ENCODE measurements at regions not wholly inside any gene's neighbourhood (a gene's known extent, or its start where the extent isn't known, plus 50 kb on each side); places are given as distances from the start of the nearest gene placed in this dataset.

DNA sequence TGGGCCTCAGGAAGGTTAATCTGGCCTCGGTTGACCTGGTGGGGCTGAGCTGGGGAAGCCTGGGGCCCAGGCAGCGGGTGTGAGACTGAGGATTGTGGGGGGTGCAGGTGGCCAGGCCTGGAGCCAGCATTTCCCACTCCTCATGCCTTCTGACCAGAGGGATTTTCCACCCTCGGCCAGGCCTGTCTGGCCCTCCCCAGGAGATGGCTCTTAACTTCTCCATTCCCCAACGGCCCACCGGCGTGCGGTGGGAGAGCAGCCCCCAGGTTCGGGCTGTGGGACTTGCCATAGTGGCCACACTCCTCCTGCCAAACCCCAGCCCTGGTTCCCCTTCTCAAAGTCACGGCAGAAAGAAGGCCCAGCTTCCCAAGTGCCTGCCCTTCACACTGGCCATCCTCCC, 126.5 kb upstream of the RUNX3 start:
- no peak for DNase-seq (ENCODE audit: low read depth, low spot score)

DNA sequence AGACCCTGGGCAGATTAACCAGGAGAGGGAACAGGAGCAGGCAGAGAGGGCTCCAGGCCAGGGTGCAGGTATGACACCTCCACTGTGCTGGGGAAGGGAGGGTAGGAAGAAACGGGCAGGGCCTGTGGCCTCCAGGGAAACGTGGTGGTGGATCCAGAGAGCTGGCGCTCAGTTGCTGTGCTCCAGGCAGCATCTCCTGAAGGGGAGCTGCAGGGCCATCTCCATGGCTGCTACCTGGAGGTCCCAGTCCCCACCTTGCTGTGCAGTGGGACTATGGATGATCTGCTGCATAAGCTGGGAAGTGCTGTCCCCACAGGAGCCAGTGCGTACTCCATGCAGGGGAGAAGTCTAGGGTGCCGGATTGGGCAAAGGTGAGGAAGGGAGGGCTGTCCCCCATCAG, 125.9 kb upstream of the RUNX3 start:
- no peak for DNase-seq (ENCODE audit: low read depth, low spot score)

GRCh38 chr1:25055324-25055780, 125.3 kb upstream of the RUNX3 start:
- DNase-seq (ENCODE audit: low read depth, low spot score) = no peak

DNA sequence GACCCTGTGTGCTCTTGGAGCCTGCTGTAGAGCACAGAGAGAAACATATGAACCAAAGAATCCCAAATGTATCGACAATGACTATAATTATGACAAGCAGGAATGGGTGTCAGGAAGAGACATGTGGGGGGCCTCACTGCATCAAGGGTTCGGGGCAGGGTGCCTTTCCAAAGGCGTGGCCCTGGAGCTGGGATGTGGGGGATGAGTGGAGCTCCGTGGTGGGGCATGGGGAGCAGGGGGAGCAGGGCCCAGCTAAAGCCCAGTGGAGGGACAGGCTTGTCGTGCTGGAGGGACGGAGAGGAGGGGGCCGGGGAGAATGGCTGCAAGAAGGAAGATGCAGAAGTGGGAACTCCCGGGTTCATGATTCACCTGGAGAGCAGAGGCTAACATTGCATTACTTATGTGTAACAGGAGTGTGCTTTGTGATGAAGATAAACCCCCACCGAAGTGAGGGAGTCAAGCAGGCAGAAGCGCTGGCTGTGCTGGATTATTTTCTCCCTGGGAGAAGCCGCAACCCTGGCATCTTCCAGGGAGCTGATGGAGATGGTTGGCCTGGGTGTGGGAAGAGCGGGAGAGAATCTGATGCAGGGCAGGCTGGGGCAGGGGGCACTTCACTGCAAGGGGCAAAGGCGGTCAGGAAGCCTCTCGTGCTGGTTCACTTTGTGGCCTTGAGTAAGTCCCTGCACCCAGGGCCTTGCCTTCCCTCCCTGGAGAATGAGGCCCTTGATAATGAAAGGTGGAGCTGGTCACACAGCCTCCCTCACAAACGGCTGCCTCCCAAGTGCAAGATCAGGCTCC, 124.6 kb upstream of the RUNX3 start:
- DNase-seq (ENCODE audit: low read depth, low spot score) = no peak

GRCh38 chr1:25053576-25054250, 123.6 kb upstream of the RUNX3 start:
- DNase-seq (ENCODE audit: low read depth, low spot score) = no peak

DNA sequence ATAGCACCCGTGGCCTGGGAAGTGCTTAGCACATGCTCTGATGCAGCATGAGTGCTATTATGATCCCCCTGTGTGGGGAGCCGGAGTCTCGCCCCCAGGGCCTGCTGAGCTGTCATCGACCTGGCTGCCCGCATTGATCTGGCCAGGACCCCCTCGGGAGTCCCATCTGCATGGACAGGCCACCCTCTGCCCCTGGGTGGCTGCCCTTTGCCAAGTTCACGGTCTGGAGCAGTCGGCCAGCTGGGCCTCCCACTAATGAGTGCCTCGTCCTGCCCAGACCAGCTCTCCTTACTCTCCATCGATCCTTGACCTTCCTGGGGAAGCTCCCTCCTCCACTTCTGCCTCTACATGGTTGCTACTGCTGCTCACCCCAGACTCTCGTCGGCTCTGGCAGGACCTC, 121.8 kb upstream of the RUNX3 start:
- no peak for DNase-seq (ENCODE audit: low read depth, low spot score)

- DNase-seq (ENCODE audit: low read depth, low spot score) = no peak
Observed at GRCh38 chr1:25051504-25051903, 121.4 kb upstream of the RUNX3 start.

DNA sequence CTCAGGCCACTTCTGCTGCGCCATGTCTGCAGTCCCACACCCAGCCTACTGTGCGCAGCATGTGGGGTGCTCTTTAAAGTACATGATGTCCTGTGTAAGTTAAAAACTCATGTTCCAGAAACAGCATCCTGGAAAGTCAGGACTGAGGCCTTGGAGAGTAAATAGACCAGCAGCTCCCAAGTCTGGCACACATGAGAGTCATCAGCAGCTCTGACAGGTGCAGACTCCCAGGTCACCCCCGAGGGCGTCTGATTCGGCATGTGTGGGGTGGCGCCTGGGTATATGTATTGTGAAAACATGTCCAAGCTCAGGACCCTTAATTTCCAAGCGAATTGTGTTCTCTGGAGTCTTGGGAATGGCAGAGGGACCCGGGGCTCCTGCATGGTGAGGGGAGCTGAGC, 120.1 kb upstream of the RUNX3 start:
- no peak for DNase-seq (ENCODE audit: low read depth, low spot score)

- no peak for DNase-seq (ENCODE audit: low read depth, low spot score)
Observed at GRCh38 chr1:25049190-25049589, 119.1 kb upstream of the RUNX3 start.

GRCh38 chr1:25048728-25049127, 118.7 kb upstream of the RUNX3 start:
- DNase-seq (ENCODE audit: low read depth, low spot score) = no peak

DNA sequence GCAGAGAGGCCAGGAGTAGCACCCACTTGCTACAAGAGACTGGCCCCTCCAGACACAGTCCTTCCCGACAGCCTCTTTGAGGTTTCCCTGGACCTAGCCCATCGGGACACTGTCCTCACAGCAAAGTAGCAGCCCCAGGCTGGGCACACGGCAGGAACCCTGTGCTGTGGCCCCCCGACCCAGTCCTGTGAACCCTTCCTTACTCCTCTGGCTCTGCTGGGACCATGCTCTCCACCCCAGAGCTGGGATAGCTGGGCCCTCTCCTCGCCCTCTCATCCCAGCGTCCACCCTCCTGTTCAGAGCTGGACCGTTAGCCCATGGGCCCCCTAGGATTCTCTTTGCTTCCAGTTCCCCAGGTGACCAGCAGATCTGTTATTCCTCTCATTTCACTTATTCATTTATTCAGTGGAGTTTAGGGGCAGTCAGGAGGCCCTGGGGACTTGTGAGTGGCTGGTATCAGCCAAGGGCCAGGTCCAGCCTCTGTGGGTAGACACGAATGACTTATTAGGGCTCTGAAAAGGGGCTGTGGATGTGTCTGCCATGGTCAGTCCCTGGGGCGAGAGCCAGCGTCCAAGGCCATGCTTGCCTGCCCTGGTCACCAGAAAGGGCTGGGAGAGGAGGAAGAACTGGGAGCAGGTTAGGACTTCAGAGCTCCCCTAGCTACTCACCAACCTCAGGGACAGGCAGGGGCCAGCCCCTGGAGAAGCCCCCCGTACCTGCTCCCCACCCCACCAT, 117.6 kb upstream of the RUNX3 start:
- DNase-seq (ENCODE audit: low read depth, low spot score) = no peak

- no peak for DNase-seq (ENCODE audit: low read depth, low spot score)
Observed at GRCh38 chr1:25046194-25046532, 116.1 kb upstream of the RUNX3 start.

DNA sequence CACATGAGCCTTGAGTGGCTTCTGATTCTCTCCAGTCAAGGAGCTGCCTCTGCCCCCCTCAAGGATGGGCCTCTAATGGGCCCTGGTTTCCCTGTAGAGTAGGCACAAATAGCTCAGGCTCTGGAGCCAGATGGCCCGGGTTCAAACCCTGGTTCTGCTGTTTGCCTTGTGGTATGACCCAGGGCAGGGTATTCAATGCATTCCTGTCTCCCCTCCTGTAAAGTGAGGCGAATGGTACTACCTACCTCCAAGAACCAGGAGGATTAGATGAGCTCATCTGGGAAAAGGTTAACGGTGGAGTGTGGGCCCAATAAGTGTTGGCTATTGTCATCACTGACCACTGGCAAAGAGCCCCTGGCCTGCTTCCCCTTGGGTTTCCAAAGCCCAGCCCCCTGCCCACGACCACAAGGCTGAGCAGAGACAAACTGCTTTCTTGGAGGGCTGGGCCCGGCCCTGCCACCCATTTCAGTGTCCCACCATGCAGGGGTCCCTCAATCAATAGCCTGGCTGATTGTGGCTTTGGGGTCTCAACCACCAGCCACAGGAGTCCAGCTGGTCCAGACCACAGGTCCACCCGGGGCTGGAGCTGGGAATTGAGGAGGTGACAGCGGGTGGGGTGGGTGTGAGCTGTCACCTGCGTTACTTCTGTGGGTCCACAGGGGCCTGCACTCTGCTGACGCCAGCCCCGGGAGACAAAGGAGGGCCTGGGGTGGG, 115.6 kb upstream of the RUNX3 start:
- no peak for DNase-seq (ENCODE audit: low read depth, low spot score)

GRCh38 chr1:25043228-25043580, 113.1 kb upstream of the RUNX3 start:
- DNase-seq (ENCODE audit: low read depth, low spot score) = no peak

GRCh38 chr1:25042331-25043227, 112.5 kb upstream of the RUNX3 start:
- no peak for DNase-seq (ENCODE audit: low read depth, low spot score)

GRCh38 chr1:25041916-25042315, 111.8 kb upstream of the RUNX3 start:
- DNase-seq (ENCODE audit: low read depth, low spot score) = no peak

DNA sequence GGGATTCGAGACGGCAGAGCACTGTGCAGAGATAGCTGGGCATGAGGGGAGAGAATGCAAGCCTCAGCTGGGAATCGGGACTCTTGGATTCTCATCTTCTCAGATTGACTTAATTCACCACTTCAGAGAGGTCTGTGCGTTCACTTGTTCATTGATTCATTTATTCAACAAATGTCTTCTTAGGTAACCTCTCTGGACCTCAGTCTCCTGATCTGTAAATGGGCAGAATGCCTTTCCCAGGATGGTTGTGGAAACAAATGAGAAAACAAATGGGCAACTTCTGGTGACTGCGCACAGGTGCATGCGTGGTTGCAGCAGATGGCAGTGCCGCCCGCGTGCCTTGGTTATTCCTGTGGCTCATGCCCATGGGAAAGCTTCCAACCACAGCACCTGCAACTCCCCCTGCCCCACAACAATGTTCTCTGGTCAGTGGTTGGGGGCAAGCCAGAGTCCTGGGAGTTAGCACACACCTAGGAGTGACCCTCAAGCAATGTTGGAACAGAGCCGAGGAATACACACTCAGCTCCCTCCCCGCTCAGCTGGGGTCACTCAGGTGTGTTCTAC, 110.1 kb upstream of the RUNX3 start:
- no peak for DNase-seq (ENCODE audit: low read depth, low spot score)

GRCh38 chr1:25039229-25039628, 109.2 kb upstream of the RUNX3 start:
- DNase-seq (ENCODE audit: low read depth, low spot score) = no peak

DNA sequence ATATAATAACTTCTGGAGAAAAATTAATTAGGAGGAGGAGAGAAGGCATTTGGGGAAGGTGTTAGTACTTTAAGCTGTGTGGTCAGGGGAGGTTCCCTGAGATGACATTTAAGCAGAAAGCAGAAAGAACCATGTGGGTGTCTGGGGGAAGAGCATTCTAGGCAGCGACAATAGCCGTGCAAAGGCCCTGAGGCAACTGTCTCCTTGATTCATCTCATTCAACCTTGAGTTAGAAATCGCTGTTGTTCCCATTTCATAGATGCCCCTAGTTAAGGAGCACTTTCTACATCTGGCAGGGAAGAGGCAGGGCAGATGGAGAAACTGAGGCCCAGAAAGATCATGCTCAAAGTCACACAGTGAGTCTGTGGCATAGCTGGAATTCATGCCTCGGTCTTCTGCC, 108.6 kb upstream of the RUNX3 start:
- no peak for DNase-seq (ENCODE audit: low read depth, low spot score)

- no peak for DNase-seq (ENCODE audit: low read depth, low spot score)
Observed at GRCh38 chr1:25037174-25038074, 107.3 kb upstream of the RUNX3 start.
